Endothelial cell of umbilical vein (primary cell): ENCODE measurements at regions not wholly inside any gene's neighbourhood (a gene's known extent, or its start where the extent isn't known, plus 50 kb on each side); places are given as distances from the start of the nearest gene placed in this dataset.

ENCODE experiments used
- BruUV-seq: library from RNA; stranded (reverse); fragments of 400-500 nt; replicated peaks from 2 replicates; lab custom pipeline; 2021; lab: Mats Ljungman, UMichigan
- CTCF ChIA-PET: fragments of 300-600, 350-600 bp; sonication (Branson Sonifier 250); formaldehyde crosslinking; loops from one replicate; lab custom pipeline; 2021; ENCODE audit warnings: antibody characterized with exemption, inconsistent platforms; lab: Charles Lee
- POLR2A ChIA-PET: fragments of 300-600, 350-600 bp; sonication (Branson Sonifier 250); formaldehyde crosslinking; loops from one replicate; lab custom pipeline; 2021; ENCODE audit warnings: antibody characterized with exemption, inconsistent platforms; lab: Charles Lee
- DNase-seq: peaks from one replicate; pipeline ENCODE4 v3.0.0-alpha.2; 2011; ENCODE audit warnings: low read depth, low spot score
- FAIRE-seq: peaks from 2 replicates; lab custom pipeline; 2011; peaks lifted over from hg19 to GRCh38; lab: Jason Lieb, UNC
- H2AFZ ChIP-seq: 2 replicates; pipeline ENCODE4 v1.6.0; 2012; ENCODE audit warnings: low read depth, low read length, control low read depth, inconsistent platforms
- H3K27ac ChIP-seq: 2 replicates; pipeline ENCODE4 v1.5.1; 2011; ENCODE audit warnings: low read depth, mild to moderate bottlenecking, control low read depth, low read length, moderate library complexity; ENCODE audit not compliant: insufficient read depth
- H3K27me3 ChIP-seq, 2 experiments: 2 replicates each; pipeline versions ENCODE4 v1.6.0 to v1.6.1; 2011; ENCODE audit warnings: low read length in 2 of 2, mixed read lengths in 1 of 2; ENCODE audit not compliant: control insufficient read depth in 2 of 2, insufficient read depth in 2 of 2
- H3K36me3 ChIP-seq, 2 experiments: 2 replicates in 1 of 2; 3 replicates in 1 of 2; pipeline ENCODE4 v1.5.1; 2011; ENCODE audit warnings: low read length in 2 of 2, mild to moderate bottlenecking in 1 of 2, moderate library complexity in 1 of 2; ENCODE audit not compliant: control insufficient read depth in 2 of 2, insufficient read depth in 2 of 2; ENCODE audit errors: extremely low read depth in 1 of 2
- H3K4me1 ChIP-seq: 3 replicates; pipeline ENCODE4 v1.5.1; 2011; ENCODE audit warnings: mild to moderate bottlenecking, low read length; ENCODE audit not compliant: control insufficient read depth, insufficient read depth; ENCODE audit errors: extremely low read depth
- H3K4me2 ChIP-seq: 2 replicates; pipeline ENCODE4 v1.6.1; 2011; ENCODE audit warnings: low read length, control low read depth, mixed read lengths; ENCODE audit not compliant: insufficient read depth
- H3K4me3 ChIP-seq, 3 experiments: fragments of 200-600 bp in 1 of 3; sonication (generic), shearing (Covaris generic) in 1 of 3; replicated peaks in 1 of 3; 2 replicates each; pipeline ENCODE4 v1.5.1; 2011 to 2016; ENCODE audit warnings: control low read depth in 3 of 3, low read length in 3 of 3, mild to moderate bottlenecking in 2 of 3, inconsistent platforms in 1 of 3, low read depth in 1 of 3, moderate library complexity in 1 of 3; ENCODE audit not compliant: insufficient read depth in 1 of 3
- H3K79me2 ChIP-seq: 2 replicates; pipeline ENCODE4 v1.6.0; 2012; ENCODE audit warnings: low read length, inconsistent platforms; ENCODE audit not compliant: control insufficient read depth, insufficient read depth
- H3K9ac ChIP-seq: replicated peaks from 2 replicates; pipeline ENCODE3; 2011; ENCODE audit warnings: low read length, control low read depth; ENCODE audit not compliant: insufficient read depth; ENCODE audit errors: extremely low read depth
- H3K9me1 ChIP-seq: replicated peaks from 3 replicates; pipeline ENCODE4 v1.6.0; 2011; ENCODE audit warnings: mild to moderate bottlenecking, low read length; ENCODE audit not compliant: control insufficient read depth, insufficient read depth; ENCODE audit errors: extremely low read depth
- H3K9me3 ChIP-seq: replicated peaks from 2 replicates; pipeline ENCODE4 v1.5.1; 2012; ENCODE audit warnings: low read length, inconsistent platforms; ENCODE audit not compliant: control insufficient read depth, insufficient read depth
- H4K20me1 ChIP-seq: replicated peaks from 2 replicates; pipeline ENCODE3; 2011; ENCODE audit warnings: mild to moderate bottlenecking, low read length; ENCODE audit not compliant: control insufficient read depth, insufficient read depth; ENCODE audit errors: extremely low read depth
- EZH2 ChIP-seq: IDR thresholded peaks from 2 replicates; pipeline ENCODE4 v1.6.1; 2012; ENCODE audit warnings: borderline replicate concordance, low read depth, mild to moderate bottlenecking, moderate library complexity, low read length, inconsistent platforms; ENCODE audit not compliant: severe bottlenecking
- FOS ChIP-seq: IDR thresholded peaks from 2 replicates; pipeline ENCODE4 v1.6.1; 2011; ENCODE audit warnings: mild to moderate bottlenecking, low read length, moderate library complexity, borderline replicate concordance; ENCODE audit not compliant: insufficient read depth
- GATA2 ChIP-seq: IDR thresholded peaks from 2 replicates; pipeline ENCODE4 v1.7.0; 2011; ENCODE audit warnings: low read depth, mild to moderate bottlenecking, moderate library complexity, mixed read lengths, low read length; ENCODE audit not compliant: insufficient read length, insufficient read depth
- JUN ChIP-seq: IDR thresholded peaks from 2 replicates; pipeline ENCODE4 v1.6.1; 2011; ENCODE audit warnings: borderline replicate concordance, low read depth; ENCODE audit not compliant: insufficient read length, insufficient read depth
- MYC ChIP-seq: IDR thresholded peaks from one replicate; pipeline ENCODE4 v1.6.1; 2011; ENCODE audit warnings: mild to moderate bottlenecking, low read depth, low read length
- POLR2A ChIP-seq: IDR thresholded peaks from 2 replicates; pipeline ENCODE4 v1.6.1; 2012; ENCODE audit warnings: low read depth, mild to moderate bottlenecking, control low read depth, low read length
- POLR2AphosphoS5 ChIP-seq: IDR thresholded peaks from 2 replicates; pipeline ENCODE4 v1.6.1; 2012; ENCODE audit warnings: low read depth, mild to moderate bottlenecking, control low read depth, low read length, moderate library complexity; ENCODE audit not compliant: insufficient read depth
- dilution Hi-C: fragments of 300-500 bp; cut with MboI; formaldehyde crosslinking; loops from one replicate; pipeline ENCODE4 v1.15.0; 2019; ENCODE audit warnings: low sequenced_read_pairs; ENCODE audit not compliant: extremely low pct_ligation_motif_present
- intact Hi-C: fragments of 100-400 bp; cut with micrococcal nuclease; formaldehyde crosslinking; loops from one replicate; pipeline ENCODE4 v1.10.0; 2022
- TF ChIP-seq, protein P1 (sequence below), 2 donors: IDR thresholded peaks; 1 replicate in 1 of 2; 2 replicates in 1 of 2; pipeline ENCODE4 v1.5.1; 2011; ENCODE audit warnings: low read length in 2 of 2, mild to moderate bottlenecking in 2 of 2, moderate library complexity in 2 of 2, control low read depth in 1 of 2, inconsistent platforms in 1 of 2, low read depth in 1 of 2; ENCODE audit not compliant: insufficient read depth in 1 of 2; ENCODE audit errors: extremely low read depth in 1 of 2
- TF ChIP-seq, protein P2 (sequence below): IDR thresholded peaks from 2 replicates; pipeline ENCODE4 v1.6.1; 2011; ENCODE audit not compliant: insufficient read depth, insufficient read length

DNA sequence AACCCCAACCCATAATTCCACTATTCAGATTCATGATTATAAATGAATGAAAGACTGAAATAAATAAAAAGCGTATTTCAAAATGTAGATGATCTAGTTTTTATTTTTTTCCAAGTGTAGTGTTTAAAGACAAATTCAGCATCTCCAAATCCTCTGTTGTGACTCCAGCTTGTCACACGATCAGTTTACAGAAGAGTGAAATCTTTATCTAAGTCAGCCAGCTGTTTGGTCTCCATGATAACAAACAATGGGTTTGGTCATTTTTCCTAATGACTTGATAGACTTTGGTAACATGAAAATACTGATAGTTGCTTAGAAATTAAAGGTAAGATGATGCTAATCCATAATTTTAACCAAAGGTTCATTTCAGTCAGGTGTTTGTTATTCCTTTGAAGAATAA lies 114.5 kb upstream of the RASSF8 start:
- no peak overlapping the region for H3K4me2 ChIP-seq
- H4K20me1 ChIP-seq: no peaks in the 10 kb centered on the region
- H3K9me1 ChIP-seq: no peaks in the 10 kb centered on the region
- H3K27me3 ChIP-seq: no peaks in the 10 kb centered on the region
- H3K27ac ChIP-seq: no peak overlapping the region
- DNase-seq (peak; percentile 81), FAIRE-seq (no peak)
- H3K4me3 ChIP-seq: no peak overlapping the region
- H3K9ac ChIP-seq: no peak overlapping the region
- no peaks in the 10 kb centered on the region for H3K79me2 ChIP-seq
- no peaks in the 10 kb centered on the region for H3K9me3 ChIP-seq
- peaks cover 18% of the 10 kb centered on the region for H3K4me1 ChIP-seq
- CTCF ChIA-PET: interaction anchor here (1.4 kb wide), 1 partner anchor 12 kb away, joined by 4 read pairs; no protein-coding TSS in a partner anchor
- no peaks in the 10 kb centered on the region for H3K36me3 ChIP-seq
- dilution Hi-C loops: no loop called here
- intact Hi-C loops: loop anchor here (1.0 to 5.0 kb wide), 2 partner anchors 78 to 114 kb away; partner anchors contain the start of gene RASSF8
- BruUV-seq: no TSS peak
- H2AFZ ChIP-seq: no peak overlapping the region
- TF ChIP-seq POLR2AphosphoS5 (no peak), EZH2 (no peak), POLR2A (no peak), FOS (no peak), MYC (no peak), JUN (peak; percentile 1), GATA2 (no peak)
- TF ChIP-seq, protein P1, sequence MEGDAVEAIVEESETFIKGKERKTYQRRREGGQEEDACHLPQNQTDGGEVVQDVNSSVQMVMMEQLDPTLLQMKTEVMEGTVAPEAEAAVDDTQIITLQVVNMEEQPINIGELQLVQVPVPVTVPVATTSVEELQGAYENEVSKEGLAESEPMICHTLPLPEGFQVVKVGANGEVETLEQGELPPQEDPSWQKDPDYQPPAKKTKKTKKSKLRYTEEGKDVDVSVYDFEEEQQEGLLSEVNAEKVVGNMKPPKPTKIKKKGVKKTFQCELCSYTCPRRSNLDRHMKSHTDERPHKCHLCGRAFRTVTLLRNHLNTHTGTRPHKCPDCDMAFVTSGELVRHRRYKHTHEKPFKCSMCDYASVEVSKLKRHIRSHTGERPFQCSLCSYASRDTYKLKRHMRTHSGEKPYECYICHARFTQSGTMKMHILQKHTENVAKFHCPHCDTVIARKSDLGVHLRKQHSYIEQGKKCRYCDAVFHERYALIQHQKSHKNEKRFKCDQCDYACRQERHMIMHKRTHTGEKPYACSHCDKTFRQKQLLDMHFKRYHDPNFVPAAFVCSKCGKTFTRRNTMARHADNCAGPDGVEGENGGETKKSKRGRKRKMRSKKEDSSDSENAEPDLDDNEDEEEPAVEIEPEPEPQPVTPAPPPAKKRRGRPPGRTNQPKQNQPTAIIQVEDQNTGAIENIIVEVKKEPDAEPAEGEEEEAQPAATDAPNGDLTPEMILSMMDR (IDR thresholded peaks at IDR 0.05; ENCODE audit: extremely low read depth in 1 of 2, insufficient read depth in 1 of 2, low read depth in 1 of 2, low read length in 2 of 2): no peak
- TF ChIP-seq, protein P2, sequence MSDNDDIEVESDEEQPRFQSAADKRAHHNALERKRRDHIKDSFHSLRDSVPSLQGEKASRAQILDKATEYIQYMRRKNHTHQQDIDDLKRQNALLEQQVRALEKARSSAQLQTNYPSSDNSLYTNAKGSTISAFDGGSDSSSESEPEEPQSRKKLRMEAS: no peak
- POLR2A ChIA-PET: no interaction called here
